GM23338 (cell line): ENCODE measurements at regions not wholly inside any gene's neighbourhood (a gene's known extent, or its start where the extent isn't known, plus 50 kb on each side); places are given as distances from the start of the nearest gene placed in this dataset.

Source experiments
- ATAC-seq: fragments of 200-7000 bp; cut with Tn5 transposase; 3 replicates; pipeline ENCODE4 v1.9.1; 2020
- DNase-seq: peaks from one replicate; pipeline ENCODE4 v3.0.0-alpha.2; 2015; ENCODE audit warnings: low spot score
- H2AFZ ChIP-seq: fragments of 200-600 bp; sonication (generic); 2 replicates; pipeline ENCODE4 v1.8.0; 2016; ENCODE audit warnings: antibody characterized with exemption, mild to moderate bottlenecking, moderate library complexity
- H3F3A ChIP-seq: fragments of 200-600 bp; sonication (generic); replicated peaks from 2 replicates; pipeline ENCODE4 v1.8.0; 2017; ENCODE audit warnings: antibody characterized with exemption, mixed run types, low read depth
- H3K27ac ChIP-seq: fragments of 200-600 bp; sonication (generic); 2 replicates; pipeline ENCODE4 v1.6.1; 2016; ENCODE audit warnings: low read depth
- H3K27me3 ChIP-seq: fragments of 200-600 bp; sonication (generic); 2 replicates; pipeline ENCODE4 v1.8.0; 2016; ENCODE audit warnings: mild to moderate bottlenecking, mixed run types, moderate library complexity; ENCODE audit not compliant: insufficient read depth
- H3K36me3 ChIP-seq: fragments of 200-600 bp; sonication (generic); 2 replicates; pipeline ENCODE4 v1.8.0; 2016; ENCODE audit warnings: mild to moderate bottlenecking; ENCODE audit not compliant: insufficient read depth
- H3K4me1 ChIP-seq: fragments of 200-600 bp; sonication (generic); 2 replicates; pipeline ENCODE4 v1.8.0; 2016; ENCODE audit warnings: mild to moderate bottlenecking, moderate library complexity; ENCODE audit not compliant: insufficient read depth
- H3K4me2 ChIP-seq: fragments of 200-600 bp; sonication (generic); 2 replicates; pipeline ENCODE4 v1.7.1; 2017; ENCODE audit warnings: mixed run types
- H3K4me3 ChIP-seq: fragments of 200-600 bp; sonication (generic); 2 replicates; pipeline ENCODE4 v1.6.1; 2016; ENCODE audit warnings: mixed run types
- H3K79me2 ChIP-seq: fragments of 200-600 bp; sonication (generic); replicated peaks from 2 replicates; pipeline ENCODE4 v1.8.0; 2017; ENCODE audit warnings: mild to moderate bottlenecking; ENCODE audit not compliant: insufficient read depth
- H3K9me2 ChIP-seq: fragments of 200-600 bp; sonication (generic); 2 replicates; pipeline ENCODE4 v1.8.0; 2017; ENCODE audit not compliant: insufficient read depth
- H4K20me1 ChIP-seq: fragments of 200-600 bp; sonication (generic); replicated peaks from 2 replicates; pipeline ENCODE4 v1.8.0; 2017; ENCODE audit warnings: mild to moderate bottlenecking; ENCODE audit not compliant: insufficient read depth
- H3K27ac Mint-ChIP-seq: 2 replicates; pipeline ENCODE4 v1.8.0; 2020; ENCODE audit warnings: inconsistent platforms, mild to moderate bottlenecking, moderate library complexity, mixed read lengths
- H3K27me3 Mint-ChIP-seq: 3 replicates; pipeline ENCODE4 v1.8.0; 2022; ENCODE audit warnings: low read depth, mild to moderate bottlenecking, moderate library complexity, mixed read lengths, inconsistent platforms; ENCODE audit not compliant: insufficient read depth, poor library complexity
- H3K36me3 Mint-ChIP-seq: 3 replicates; pipeline ENCODE4 v1.8.0; 2021; ENCODE audit warnings: low read depth, mild to moderate bottlenecking, inconsistent platforms, moderate library complexity, mixed read lengths
- H3K4me1 Mint-ChIP-seq: 3 replicates; pipeline ENCODE4 v1.8.0; 2020; ENCODE audit warnings: mild to moderate bottlenecking, inconsistent platforms, mixed read lengths
- H3K4me3 Mint-ChIP-seq: 3 replicates; pipeline ENCODE4 v1.8.0; 2021; ENCODE audit warnings: moderate library complexity, mild to moderate bottlenecking, inconsistent platforms, mixed read lengths
- H3K9me3 Mint-ChIP-seq: 3 replicates; pipeline ENCODE4 v1.8.0; 2020; ENCODE audit warnings: moderate library complexity, mild to moderate bottlenecking, inconsistent platforms, mixed read lengths
- CREB1 ChIP-seq: fragments of 250-450 bp; sonication (Bioruptor Pico); IDR thresholded peaks from 2 replicates; pipeline ENCODE4 v1.5.0; 2020; ENCODE audit warnings: low read depth, mild to moderate bottlenecking, moderate library complexity
- EZH2 ChIP-seq: fragments of 200-600 bp; sonication (generic); IDR thresholded peaks from one replicate; pipeline ENCODE4 v1.8.0; 2017; ENCODE audit warnings: antibody characterized with exemption, mild to moderate bottlenecking, low read depth; ENCODE audit not compliant: unreplicated experiment
- EZH2phosphoT487 ChIP-seq: fragments of 200-600 bp; sonication (generic); IDR thresholded peaks from one replicate; pipeline ENCODE4 v1.8.1; 2018; ENCODE audit warnings: antibody characterized with exemption; ENCODE audit not compliant: unreplicated experiment
- JUNB ChIP-seq: IDR thresholded peaks from one replicate; pipeline ENCODE4 v1.6.1; 2016; ENCODE audit warnings: antibody characterized with exemption; ENCODE audit not compliant: unreplicated experiment
- POLR2AphosphoS5 ChIP-seq: IDR thresholded peaks from 2 replicates; pipeline ENCODE4 v1.6.1; 2016; ENCODE audit warnings: antibody characterized with exemption, low read depth
- REST ChIP-seq: IDR thresholded peaks from one replicate; pipeline ENCODE4 v1.6.1; 2018; ENCODE audit warnings: antibody characterized with exemption; ENCODE audit not compliant: unreplicated experiment
- STAT1 ChIP-seq: IDR thresholded peaks from one replicate; pipeline ENCODE4 v1.6.1; 2016; ENCODE audit warnings: antibody characterized with exemption; ENCODE audit not compliant: unreplicated experiment
- ZNF331 ChIP-seq: fragments of 250-450 bp; sonication (Bioruptor Pico); IDR thresholded peaks from 2 replicates; pipeline ENCODE4 v1.5.0; 2020; ENCODE audit warnings: low read depth, mild to moderate bottlenecking, moderate library complexity
- ZNF462 ChIP-seq: fragments of 250-450 bp; sonication (Bioruptor Pico); IDR thresholded peaks from 2 replicates; pipeline ENCODE4 v1.5.0; 2020; ENCODE audit warnings: mild to moderate bottlenecking, moderate library complexity
- TF ChIP-seq, protein P1 (sequence below): IDR thresholded peaks from 2 replicates; pipeline ENCODE4 v1.6.1; 2016; ENCODE audit warnings: antibody characterized with exemption

DNA sequence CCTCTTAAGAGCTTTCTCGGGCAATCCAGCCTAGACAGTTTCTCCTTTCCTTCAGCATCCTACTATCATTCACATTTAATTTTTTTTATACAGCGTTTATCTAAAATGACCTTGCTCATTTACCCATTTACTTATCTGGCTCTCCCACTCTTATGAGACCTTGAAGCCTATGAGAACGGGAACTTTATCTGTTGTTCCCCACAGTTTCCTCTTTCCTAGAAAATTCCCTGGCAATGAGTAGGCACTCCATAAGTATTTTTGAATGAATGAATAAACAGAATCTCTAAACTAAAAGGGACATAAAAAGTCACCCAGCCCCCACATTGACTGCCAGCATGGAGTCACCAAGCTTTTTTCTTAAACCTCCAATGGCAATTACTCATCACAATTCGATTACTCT, 353.2 kb downstream of the METTL4 start:
- no peak for DNase-seq
- Histone ChIP-seq H3K27me3 (no peaks in the 10 kb centered on the region), H3K79me2 (no peaks in the 10 kb centered on the region), H3K4me2 (no peak overlapping the region), H3K4me1 (no peaks in the 10 kb centered on the region), H3K36me3 (no peaks in the 10 kb centered on the region), H4K20me1 (no peaks in the 10 kb centered on the region), H3F3A (no peaks in the 10 kb centered on the region), H3K4me3 (no peak overlapping the region), H2AFZ (no peak overlapping the region), H3K9me2 (no peaks in the 10 kb centered on the region), H3K27ac (no peak overlapping the region)
- H3K36me3 Mint-ChIP-seq, result no peaks in the 10 kb centered on the region
- no peak overlapping the region for H3K4me3 Mint-ChIP-seq
- no peak for ATAC-seq
- TF ChIP-seq EZH2phosphoT487 (no peak), CREB1 (no peak), ZNF331 (CRISPR knock-in tag) (no peak)
- no peaks in the 10 kb centered on the region for H3K27me3 Mint-ChIP-seq
- H3K4me1 Mint-ChIP-seq, result no peaks in the 10 kb centered on the region; the same call in 2 of the 3 replicates
- no peak overlapping the region for H3K27ac Mint-ChIP-seq
- H3K9me3 Mint-ChIP-seq, result no peaks in the 10 kb centered on the region

GRCh38 chr18:2219706-2220105, 351.6 kb downstream of the METTL4 start:
- Histone ChIP-seq H3F3A (no peaks in the 10 kb centered on the region), H3K4me2 (no peak overlapping the region), H3K27me3 (no peaks in the 10 kb centered on the region), H3K4me3 (no peak overlapping the region), H3K36me3 (no peaks in the 10 kb centered on the region), H2AFZ (no peak overlapping the region), H3K79me2 (no peaks in the 10 kb centered on the region), H3K9me2 (no peaks in the 10 kb centered on the region), H3K4me1 (no peaks in the 10 kb centered on the region), H3K27ac (no peak overlapping the region), H4K20me1 (no peaks in the 10 kb centered on the region)
- ATAC-seq, result no peak
- no peaks in the 10 kb centered on the region for H3K9me3 Mint-ChIP-seq
- DNase-seq, result no peak
- H3K27me3 Mint-ChIP-seq, result no peaks in the 10 kb centered on the region
- no peak overlapping the region for H3K4me3 Mint-ChIP-seq
- peaks cover 2% of the 10 kb centered on the region; the same call in 2 of the 3 replicates for H3K4me1 Mint-ChIP-seq
- no peak overlapping the region for H3K27ac Mint-ChIP-seq
- no peaks in the 10 kb centered on the region for H3K36me3 Mint-ChIP-seq
- TF ChIP-seq EZH2phosphoT487 (no peak), POLR2AphosphoS5 (no peak), EZH2 (no peak), ZNF462 (CRISPR knock-in tag) (no peak), REST (no peak), CREB1 (no peak), JUNB (no peak), STAT1 (no peak)
- TF ChIP-seq, protein P1, sequence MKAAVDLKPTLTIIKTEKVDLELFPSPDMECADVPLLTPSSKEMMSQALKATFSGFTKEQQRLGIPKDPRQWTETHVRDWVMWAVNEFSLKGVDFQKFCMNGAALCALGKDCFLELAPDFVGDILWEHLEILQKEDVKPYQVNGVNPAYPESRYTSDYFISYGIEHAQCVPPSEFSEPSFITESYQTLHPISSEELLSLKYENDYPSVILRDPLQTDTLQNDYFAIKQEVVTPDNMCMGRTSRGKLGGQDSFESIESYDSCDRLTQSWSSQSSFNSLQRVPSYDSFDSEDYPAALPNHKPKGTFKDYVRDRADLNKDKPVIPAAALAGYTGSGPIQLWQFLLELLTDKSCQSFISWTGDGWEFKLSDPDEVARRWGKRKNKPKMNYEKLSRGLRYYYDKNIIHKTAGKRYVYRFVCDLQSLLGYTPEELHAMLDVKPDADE, result no peak
